Type B pancreatic cell (in vitro differentiated cells): ENCODE measurements at regions not wholly inside any gene's neighbourhood (a gene's known extent, or its start where the extent isn't known, plus 50 kb on each side); places are given as distances from the start of the nearest gene placed in this dataset.

ENCODE experiments used
- DNase-seq: peaks from one replicate; pipeline ENCODE4 v3.0.0; 2021; ENCODE audit warnings: mixed read lengths; ENCODE audit not compliant: unreplicated experiment; ENCODE audit errors: extremely low spot score
- H3K27ac Mint-ChIP-seq: 2 replicates; pipeline ENCODE4 v1.8.0; 2021; ENCODE audit warnings: mild to moderate bottlenecking, mixed read lengths
- H3K27me3 Mint-ChIP-seq: 2 replicates; pipeline ENCODE4 v1.8.0; 2021; ENCODE audit warnings: mixed read lengths
- H3K36me3 Mint-ChIP-seq: 2 replicates; pipeline ENCODE4 v1.8.0; 2021; ENCODE audit warnings: mixed read lengths
- H3K4me1 Mint-ChIP-seq: one replicate; pipeline ENCODE4 v1.8.0; 2021; ENCODE audit warnings: mixed read lengths; ENCODE audit not compliant: unreplicated experiment
- H3K4me3 Mint-ChIP-seq: 2 replicates; pipeline ENCODE4 v1.8.0; 2021; ENCODE audit warnings: mild to moderate bottlenecking, mixed read lengths
- H3K9me3 Mint-ChIP-seq: 2 replicates; pipeline ENCODE4 v1.8.0; 2021; ENCODE audit warnings: mixed read lengths
- TF ChIP-seq, protein P1 (sequence below): fragments of 200-600 bp; sonication (generic); conservative IDR thresholded peaks from 2 replicates; pipeline ENCODE4 v1.5.0; 2021; ENCODE audit warnings: antibody characterized with exemption, mild to moderate bottlenecking

DNA sequence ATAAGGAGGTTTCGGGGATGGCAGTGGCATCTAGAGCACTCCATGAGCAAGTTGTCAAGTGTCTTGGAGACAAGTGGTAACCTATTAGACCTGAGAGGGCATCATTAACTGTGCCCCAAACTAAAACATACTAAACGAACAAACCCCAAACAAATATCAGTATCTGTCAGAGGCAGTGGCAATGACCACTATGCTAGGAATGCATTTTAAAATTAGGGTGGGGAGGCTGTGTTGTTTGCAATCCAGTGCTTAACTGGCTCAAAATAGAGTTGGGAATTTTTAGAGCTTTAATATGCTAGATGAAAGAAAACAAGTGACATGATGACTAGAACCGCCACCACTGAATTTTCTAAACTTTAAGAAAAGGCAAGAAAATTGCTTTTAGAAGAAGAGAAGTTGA, 51.8 kb upstream of the TPRG1 start:
- Mint-ChIP-seq H3K27me3 (no peaks in the 10 kb centered on the region), H3K36me3 (no peaks in the 10 kb centered on the region), H3K4me1 (no peaks in the 10 kb centered on the region), H3K27ac (no peak overlapping the region), H3K4me3 (no peak overlapping the region), H3K9me3 (no peaks in the 10 kb centered on the region)
- TF ChIP-seq, protein P1, sequence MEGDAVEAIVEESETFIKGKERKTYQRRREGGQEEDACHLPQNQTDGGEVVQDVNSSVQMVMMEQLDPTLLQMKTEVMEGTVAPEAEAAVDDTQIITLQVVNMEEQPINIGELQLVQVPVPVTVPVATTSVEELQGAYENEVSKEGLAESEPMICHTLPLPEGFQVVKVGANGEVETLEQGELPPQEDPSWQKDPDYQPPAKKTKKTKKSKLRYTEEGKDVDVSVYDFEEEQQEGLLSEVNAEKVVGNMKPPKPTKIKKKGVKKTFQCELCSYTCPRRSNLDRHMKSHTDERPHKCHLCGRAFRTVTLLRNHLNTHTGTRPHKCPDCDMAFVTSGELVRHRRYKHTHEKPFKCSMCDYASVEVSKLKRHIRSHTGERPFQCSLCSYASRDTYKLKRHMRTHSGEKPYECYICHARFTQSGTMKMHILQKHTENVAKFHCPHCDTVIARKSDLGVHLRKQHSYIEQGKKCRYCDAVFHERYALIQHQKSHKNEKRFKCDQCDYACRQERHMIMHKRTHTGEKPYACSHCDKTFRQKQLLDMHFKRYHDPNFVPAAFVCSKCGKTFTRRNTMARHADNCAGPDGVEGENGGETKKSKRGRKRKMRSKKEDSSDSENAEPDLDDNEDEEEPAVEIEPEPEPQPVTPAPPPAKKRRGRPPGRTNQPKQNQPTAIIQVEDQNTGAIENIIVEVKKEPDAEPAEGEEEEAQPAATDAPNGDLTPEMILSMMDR = no peak
- DNase-seq = no peak

DNA sequence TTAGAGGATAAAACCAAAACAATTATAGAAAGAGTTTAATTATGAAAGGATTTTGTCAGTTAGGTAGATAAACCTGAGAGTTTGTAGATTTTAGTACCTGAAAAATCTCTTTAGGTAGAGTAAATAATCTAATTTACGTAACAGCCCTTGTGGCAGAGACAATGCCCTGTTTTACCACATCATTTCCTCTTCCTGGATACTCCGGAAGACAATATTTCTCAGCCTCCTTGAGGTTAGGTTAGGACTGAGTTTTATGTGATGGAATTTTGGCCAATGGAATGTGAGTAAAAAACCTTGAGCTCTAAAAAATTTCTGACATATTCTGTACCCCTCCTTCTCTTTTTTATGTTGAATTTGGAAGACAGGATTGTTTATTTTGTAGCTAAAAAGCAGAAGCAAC, 50.7 kb upstream of the TPRG1 start:
- TF ChIP-seq, protein P1 = no peak

More for the DNA sequence above, 50.7 kb upstream of the TPRG1 start:
- H3K9me3 Mint-ChIP-seq = no peaks in the 10 kb centered on the region
- H3K4me1 Mint-ChIP-seq = no peaks in the 10 kb centered on the region
- no peak overlapping the region for H3K4me3 Mint-ChIP-seq
- no peaks in the 10 kb centered on the region for H3K27me3 Mint-ChIP-seq
- DNase-seq = no peak
- no peak overlapping the region for H3K27ac Mint-ChIP-seq
- no peaks in the 10 kb centered on the region for H3K36me3 Mint-ChIP-seq
